HUES64 (cell line): ENCODE measurements at regions not wholly inside any gene's neighbourhood (a gene's known extent, or its start where the extent isn't known, plus 50 kb on each side); places are given as distances from the start of the nearest gene placed in this dataset.
"Not testable (repeated sequence)": the region's sequence is repeated elsewhere in the genome, so short reads cannot be mapped to it uniquely, and the experiment has no call there.

Experiments used
- H3K27ac ChIP-seq: 2 replicates; pipeline ENCODE4 v1.7.0; 2013; ENCODE audit warnings: low read depth, low read length, inconsistent platforms
- H3K27me3 ChIP-seq: 2 replicates; pipeline ENCODE4 v1.6.1; 2013; ENCODE audit warnings: mild to moderate bottlenecking, low read length; ENCODE audit not compliant: insufficient read depth
- H3K36me3 ChIP-seq: 2 replicates; pipeline ENCODE4 v1.6.1; 2013; ENCODE audit warnings: mild to moderate bottlenecking, low read length; ENCODE audit not compliant: insufficient read depth
- H3K4me1 ChIP-seq: 2 replicates; pipeline ENCODE4 v1.6.1; 2013; ENCODE audit warnings: mild to moderate bottlenecking, low read length, moderate library complexity; ENCODE audit not compliant: insufficient read depth
- H3K4me3 ChIP-seq: 2 replicates; pipeline ENCODE4 v1.5.1; 2013; ENCODE audit warnings: mild to moderate bottlenecking, low read length, moderate library complexity
- H3K9ac ChIP-seq: 2 replicates; pipeline ENCODE4 v1.6.1; 2013; ENCODE audit warnings: mild to moderate bottlenecking, low read depth, low read length
- H3K9me3 ChIP-seq: 2 replicates; pipeline ENCODE4 v1.6.1; 2013; ENCODE audit warnings: low read depth, low read length; ENCODE audit not compliant: insufficient read depth
- whole genome bisulfite sequencing: fragments of 150-250, 120-280 bp; methylation state at CpG from one replicate; pipeline ENCODE4 v1.1.7; 2013; ENCODE audit warnings: missing lambda C conversion rate; 5-methylcytosine and 5-hydroxymethylcytosine counted together

DNA sequence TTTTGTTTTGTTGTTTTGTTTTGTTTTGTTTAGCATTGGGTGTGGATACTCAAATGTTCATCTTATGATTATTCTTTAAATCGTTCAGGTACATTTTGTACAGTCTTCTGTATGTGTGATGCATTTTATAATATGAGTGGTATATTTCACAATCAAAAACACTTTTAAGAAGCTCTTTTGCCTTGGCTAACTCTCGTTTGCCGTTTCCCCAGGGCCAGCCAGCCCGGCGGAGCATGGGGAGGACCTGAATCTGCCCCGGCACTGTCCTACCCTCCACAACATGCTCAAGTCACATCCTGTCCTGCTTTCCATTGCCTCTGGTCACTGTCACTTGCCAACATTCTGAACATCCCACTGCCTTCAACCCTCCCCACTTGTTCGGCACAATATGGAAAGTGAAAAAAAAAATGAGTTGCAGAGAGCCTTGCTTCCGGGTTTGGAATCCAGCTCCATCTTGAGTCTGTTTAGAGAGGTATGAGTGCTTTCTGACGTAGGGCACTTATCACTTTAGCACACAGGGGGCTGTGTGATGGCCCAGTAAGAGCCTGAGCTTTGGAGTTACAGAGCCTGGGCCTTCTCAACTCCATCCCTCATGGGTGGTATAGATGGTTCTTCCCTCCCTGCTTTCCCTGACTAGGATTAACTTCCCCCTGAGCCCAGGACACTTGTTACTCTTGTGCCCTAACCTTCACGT lies 109.6 kb upstream of the PLGLB2 start:
- 89% methylated on average over 6 of the region's 10 CpGs for WGBS
- H3K27ac ChIP-seq, H3K9me3 ChIP-seq, H3K9ac ChIP-seq, H3K4me3 ChIP-seq, H3K27me3 ChIP-seq, H3K36me3 ChIP-seq, H3K4me1 ChIP-seq: not testable (repeated sequence)

DNA sequence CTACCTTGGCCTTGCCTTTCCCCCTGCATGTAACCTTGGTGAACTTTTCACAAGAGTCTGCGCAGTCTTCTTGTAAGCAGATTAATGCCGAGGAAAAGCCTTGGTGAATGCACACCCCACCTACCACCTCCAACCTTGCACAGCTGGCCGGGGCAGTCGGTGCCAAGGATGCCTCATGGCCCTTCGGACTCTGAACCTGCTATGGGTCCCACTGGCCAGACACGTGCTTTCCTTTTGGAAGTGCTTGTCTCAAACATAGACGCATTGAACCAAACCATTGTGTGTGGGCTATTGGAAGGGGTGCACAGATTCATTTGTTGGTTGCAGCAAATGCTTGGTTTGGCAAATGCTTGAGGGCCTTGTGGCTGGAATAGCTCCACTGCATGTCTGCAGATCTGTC lies 109.0 kb upstream of the PLGLB2 start:
- not testable (repeated sequence) for H3K4me3 ChIP-seq, H3K36me3 ChIP-seq, H3K27ac ChIP-seq, H3K27me3 ChIP-seq, H3K4me1 ChIP-seq, H3K9ac ChIP-seq, H3K9me3 ChIP-seq
- WGBS, result 100% methylated on average over 3 of the region's 7 CpGs

DNA sequence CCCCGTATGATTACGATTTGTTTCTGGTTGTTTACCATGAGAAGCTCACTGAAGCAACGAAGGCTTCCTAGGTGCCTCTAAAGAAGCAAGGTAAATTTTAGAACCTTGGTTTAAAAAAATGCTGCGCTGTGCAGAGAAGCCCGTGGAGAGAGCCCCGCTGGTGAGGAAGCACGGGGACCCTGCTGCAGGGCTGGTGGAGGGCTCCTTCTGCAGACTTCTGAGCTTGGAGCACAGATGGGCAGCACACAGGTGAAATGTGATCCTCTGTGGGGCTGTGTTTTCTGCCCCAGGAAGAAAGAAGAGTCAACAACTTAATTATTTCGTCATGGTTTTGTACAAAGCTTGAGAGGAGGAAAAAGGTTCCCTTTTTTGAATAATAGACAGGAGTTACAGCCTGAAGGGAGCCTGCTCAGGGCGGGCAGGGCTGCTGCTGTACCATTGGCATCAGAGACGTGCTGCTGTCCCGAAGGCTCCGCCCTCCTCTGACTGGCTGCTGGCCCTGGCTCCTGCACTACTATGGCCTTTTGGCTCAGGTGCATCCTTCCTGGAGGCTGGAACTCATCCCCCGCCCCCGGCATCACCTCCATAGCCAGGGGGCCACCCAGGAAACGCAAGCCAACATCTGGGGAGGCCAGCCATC lies 108.0 kb upstream of the PLGLB2 start:
- WGBS, result 75% methylated on average over 5 of the region's 15 CpGs
- H3K9ac ChIP-seq, H3K27ac ChIP-seq, H3K4me1 ChIP-seq, H3K36me3 ChIP-seq, H3K4me3 ChIP-seq, H3K9me3 ChIP-seq, H3K27me3 ChIP-seq: not testable (repeated sequence)

DNA sequence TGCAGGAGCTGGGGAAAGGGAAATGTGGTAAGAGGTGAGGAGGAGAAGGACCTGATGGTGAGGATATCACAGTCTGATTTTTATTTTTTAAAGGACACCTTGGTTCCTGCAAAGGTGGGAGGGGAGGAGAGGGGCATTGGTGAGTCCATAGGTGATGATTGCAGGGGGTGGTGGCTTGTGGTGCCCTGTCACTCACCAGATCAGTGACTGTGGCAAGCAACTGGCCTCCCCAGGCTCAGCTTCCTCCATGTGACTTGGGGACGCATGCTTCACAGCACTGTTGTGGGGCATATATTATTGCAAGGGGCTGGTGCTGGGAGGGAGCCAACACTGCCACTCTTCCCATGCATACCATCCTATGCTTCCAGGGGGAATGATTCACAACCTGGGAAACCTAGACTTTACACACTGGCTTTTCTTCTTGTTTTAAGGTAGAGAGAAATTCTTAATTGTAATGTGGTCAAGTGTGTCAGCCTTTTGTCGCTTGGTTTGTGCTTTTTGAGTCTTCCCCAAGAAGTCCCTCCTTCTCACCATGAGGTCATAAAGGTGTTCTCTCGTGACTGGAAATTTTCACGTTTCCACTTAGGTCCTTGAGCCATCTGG lies 106.8 kb upstream of the PLGLB2 start:
- not testable (repeated sequence) for H3K27ac ChIP-seq, H3K36me3 ChIP-seq, H3K4me1 ChIP-seq, H3K9ac ChIP-seq, H3K27me3 ChIP-seq, H3K9me3 ChIP-seq, H3K4me3 ChIP-seq
- WGBS, result 96% methylated on average over 3 of the region's 4 CpGs

DNA sequence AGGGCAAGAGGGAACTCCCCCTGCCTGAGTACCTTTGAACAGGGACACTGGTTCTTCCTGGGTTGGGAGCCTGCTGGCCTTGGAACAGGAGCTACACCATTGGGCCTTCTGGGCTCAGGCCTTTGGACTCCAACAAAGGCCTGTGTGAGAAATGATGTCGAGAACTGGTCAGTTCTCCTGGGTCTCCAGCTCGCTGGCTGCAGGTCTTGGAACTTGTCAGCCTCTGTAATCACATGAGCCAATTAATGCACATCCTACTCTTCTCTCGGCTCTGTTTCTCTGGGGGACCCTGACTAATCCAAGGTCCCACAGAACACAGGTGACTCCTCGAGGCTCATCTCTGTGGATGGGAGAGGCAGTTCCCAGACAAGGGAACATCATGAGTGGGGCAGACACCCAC lies 104.7 kb upstream of the PLGLB2 start:
- not testable (repeated sequence) for H3K27ac ChIP-seq, H3K4me1 ChIP-seq, H3K27me3 ChIP-seq, H3K4me3 ChIP-seq, H3K9me3 ChIP-seq, H3K9ac ChIP-seq, H3K36me3 ChIP-seq
- WGBS, result 97% methylated on average over 3 of the region's 4 CpGs

DNA sequence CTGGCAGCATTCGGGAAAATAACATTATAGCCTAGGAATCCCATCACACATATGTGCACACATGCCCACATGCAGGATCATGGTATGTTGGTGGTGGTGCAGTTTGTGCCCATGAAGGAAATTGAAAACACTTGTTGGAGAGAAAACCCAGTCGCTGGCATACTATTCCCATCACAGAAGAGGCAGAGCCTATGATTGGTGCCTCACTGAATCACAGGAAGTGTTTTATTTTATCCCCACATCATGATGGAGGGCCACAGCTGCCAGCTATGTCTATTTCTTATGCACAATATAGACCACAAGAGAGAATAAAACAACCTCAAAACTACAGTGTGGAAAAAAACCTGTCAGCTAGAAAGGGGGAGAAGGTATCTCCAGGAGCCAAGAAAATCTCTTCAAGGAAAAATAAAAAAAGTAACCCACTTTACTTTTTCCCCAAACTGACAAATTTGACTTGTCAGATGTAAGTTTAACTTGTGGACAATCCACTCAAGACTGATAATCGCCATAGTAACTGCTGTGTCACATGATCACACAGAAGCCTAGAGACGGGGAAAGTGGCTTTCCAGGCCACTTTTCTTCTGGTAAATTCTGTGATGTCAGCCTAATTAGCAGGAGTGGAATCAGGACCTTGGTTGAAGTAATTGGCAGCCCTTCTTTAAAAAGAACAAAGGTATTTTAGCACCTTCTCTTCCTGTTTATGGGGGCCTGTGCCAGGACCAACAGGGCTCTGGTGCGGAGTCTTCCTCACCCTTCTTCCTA lies 100.0 kb upstream of the PLGLB2 start:
- 95% methylated on average over 2 of the region's 5 CpGs for WGBS
- not testable (repeated sequence) for H3K4me3 ChIP-seq, H3K9me3 ChIP-seq, H3K27ac ChIP-seq, H3K9ac ChIP-seq, H3K4me1 ChIP-seq, H3K36me3 ChIP-seq, H3K27me3 ChIP-seq

DNA sequence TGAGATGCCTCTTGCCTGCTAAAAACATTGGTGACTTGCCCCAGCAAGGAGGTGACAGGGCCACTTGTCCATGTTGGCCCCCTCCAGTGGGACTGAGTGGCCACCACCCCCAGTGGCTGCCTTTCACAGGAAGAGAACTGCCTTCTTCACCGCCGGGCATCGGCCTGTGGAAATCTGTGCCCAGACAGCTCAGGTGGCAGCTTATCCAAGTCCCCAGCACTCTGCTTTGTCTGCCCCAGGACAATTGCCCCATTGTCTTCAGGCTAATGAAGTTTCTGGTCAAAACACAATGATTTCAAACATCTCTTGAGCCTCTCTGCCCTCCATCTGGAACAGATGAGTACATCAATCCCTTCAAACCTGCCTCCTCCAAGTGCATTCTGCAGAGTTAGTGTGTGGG lies 99.1 kb upstream of the PLGLB2 start:
- H3K9ac ChIP-seq, H3K4me3 ChIP-seq, H3K9me3 ChIP-seq, H3K27me3 ChIP-seq, H3K27ac ChIP-seq, H3K4me1 ChIP-seq, H3K36me3 ChIP-seq: not testable (repeated sequence)
- no CpG with 5 or more reads among the region's 3 CpGs for WGBS

DNA sequence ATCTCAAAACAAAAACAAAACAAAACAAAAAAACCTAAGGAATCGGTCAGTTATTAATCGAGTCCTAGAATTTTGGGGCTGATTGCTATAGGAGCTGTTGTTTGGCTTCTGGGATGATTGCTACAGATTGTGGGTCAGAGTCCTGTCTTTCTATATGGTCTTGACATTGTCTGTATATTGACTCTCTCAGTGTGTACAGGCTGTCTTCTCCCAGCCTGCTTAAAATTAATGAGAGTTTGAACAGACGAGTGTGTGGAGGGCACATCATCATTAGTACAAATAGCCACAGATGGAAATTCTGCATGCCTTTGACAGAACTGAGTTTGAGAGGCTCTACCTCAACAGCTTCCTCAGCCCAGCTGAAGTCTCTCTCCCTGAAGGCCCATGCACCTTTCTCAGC lies 98.0 kb upstream of the PLGLB2 start:
- not testable (repeated sequence) for H3K9ac ChIP-seq, H3K4me1 ChIP-seq, H3K9me3 ChIP-seq, H3K27me3 ChIP-seq, H3K4me3 ChIP-seq, H3K27ac ChIP-seq, H3K36me3 ChIP-seq
- 100% methylated on average over 3 of the region's 3 CpGs for WGBS

DNA sequence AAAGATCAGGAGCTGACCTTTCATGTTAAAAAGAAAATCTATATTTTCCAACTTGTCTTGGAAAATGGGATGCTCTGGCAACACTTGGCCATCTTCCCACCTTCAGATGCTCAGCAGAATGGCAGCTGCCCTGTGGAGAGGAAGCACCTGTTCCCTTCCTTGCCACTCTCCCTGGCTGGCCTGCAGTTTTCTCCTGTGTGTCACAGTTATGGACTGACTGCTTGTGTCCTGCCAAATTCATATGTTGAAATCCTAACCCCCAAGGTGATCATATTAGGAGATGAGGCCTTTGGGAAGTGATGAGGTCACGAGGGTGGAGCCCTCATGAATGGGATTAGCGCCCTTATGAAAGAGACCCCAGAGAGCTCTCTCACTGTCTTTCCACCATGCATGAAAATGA lies 97.0 kb upstream of the PLGLB2 start:
- H3K4me3 ChIP-seq, H3K27ac ChIP-seq, H3K9ac ChIP-seq, H3K36me3 ChIP-seq, H3K9me3 ChIP-seq, H3K27me3 ChIP-seq, H3K4me1 ChIP-seq: not testable (repeated sequence)
- no CpG with 5 or more reads among the region's 2 CpGs for WGBS

DNA sequence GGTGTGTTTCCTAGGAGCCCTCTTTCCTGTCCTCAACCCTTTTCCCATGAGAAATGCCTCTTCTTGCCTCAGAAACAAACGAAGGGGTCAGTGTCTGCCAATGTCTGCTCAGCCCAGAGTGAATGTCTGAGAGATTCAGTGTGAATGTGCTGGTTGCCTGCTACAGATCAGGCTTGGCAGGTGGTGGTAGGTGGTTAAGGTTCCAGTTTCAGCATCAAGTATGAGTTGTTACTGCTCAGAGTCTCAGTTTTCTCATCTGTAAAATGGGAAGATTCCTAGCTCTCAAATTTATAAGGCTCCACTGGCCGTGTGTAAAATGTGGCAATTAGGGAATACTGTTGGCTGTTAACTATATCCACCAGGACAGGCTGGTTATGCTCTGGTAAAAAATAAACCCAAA lies 96.3 kb upstream of the PLGLB2 start:
- not testable (repeated sequence) for H3K4me3 ChIP-seq, H3K27ac ChIP-seq, H3K36me3 ChIP-seq, H3K4me1 ChIP-seq, H3K27me3 ChIP-seq, H3K9ac ChIP-seq, H3K9me3 ChIP-seq
- WGBS, result 94% methylated on average over 2 of the region's 2 CpGs

DNA sequence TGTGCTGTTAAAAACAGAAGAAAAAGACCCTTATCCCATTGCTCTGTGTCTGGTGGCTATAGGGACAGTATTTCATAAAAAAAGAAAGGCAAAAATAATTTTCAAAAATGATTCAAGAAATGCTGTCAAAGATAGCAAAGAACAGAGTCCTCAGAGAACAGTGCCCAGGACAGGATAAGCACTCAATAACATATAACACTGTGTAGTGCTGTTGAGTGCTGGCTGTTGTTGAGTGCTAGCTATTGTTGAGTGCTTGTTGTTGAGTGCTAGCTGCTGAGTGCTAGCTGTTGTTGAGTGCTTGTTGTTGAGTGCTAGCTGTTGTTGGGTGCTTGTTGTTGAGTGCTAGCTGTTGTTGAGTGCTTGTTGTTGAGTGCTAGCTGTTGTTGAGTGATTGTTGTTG lies 94.5 kb upstream of the PLGLB2 start:
- H3K4me3 ChIP-seq, H3K27me3 ChIP-seq, H3K36me3 ChIP-seq, H3K4me1 ChIP-seq, H3K9ac ChIP-seq, H3K27ac ChIP-seq, H3K9me3 ChIP-seq: not testable (repeated sequence)
